ENCODE measurements at regions not wholly inside any gene's neighbourhood (a gene's known extent, or its start where the extent isn't known, plus 50 kb on each side); places are given as distances from the start of the nearest gene placed in this dataset.

- no peak for TF ChIP-seq CTCF (IDR thresholded peaks at IDR 0.05; ENCODE audit: borderline replicate concordance)
- Histone ChIP-seq H3K4me1 (peaks cover 33% of the 10 kb centered on the region), H3K9me3 (replicated peaks) (no peaks in the 10 kb centered on the region), H3K27ac (replicated peaks) (peak overlapping the region; percentile 73), H3K27me3 (ENCODE audit: low read depth) (no peaks in the 10 kb centered on the region), H3K36me3 (no peaks in the 10 kb centered on the region), H3K4me3 (no peak overlapping the region)
- intact Hi-C loops (cut with micrococcal nuclease): no loop called here
- no peak for DNase-seq
Measured at GRCh38 chr1:234554218-234554697, 55.7 kb downstream of the IRF2BP2 start.

- H3K4me3 ChIP-seq: no peak overlapping the region
- TF ChIP-seq CTCF (IDR thresholded peaks at IDR 0.05; ENCODE audit: borderline replicate concordance): no peak
- intact Hi-C loops (cut with micrococcal nuclease): no loop called here
- no peaks in the 10 kb centered on the region for H3K36me3 ChIP-seq
- no peaks in the 10 kb centered on the region for H3K27me3 ChIP-seq (ENCODE audit: low read depth)
- H3K27ac ChIP-seq (replicated peaks): peak overlapping the region; percentile 73
- peaks cover 33% of the 10 kb centered on the region for H3K4me1 ChIP-seq
- H3K9me3 ChIP-seq (replicated peaks): no peaks in the 10 kb centered on the region
- no peak for DNase-seq
Measured at GRCh38 chr1:234553240-234554188, 56.5 kb downstream of the IRF2BP2 start.

- no peak for DNase-seq
- H3K4me1 ChIP-seq: peaks cover 42% of the 10 kb centered on the region
- no peak overlapping the region for H3K4me3 ChIP-seq
- H3K27ac ChIP-seq (replicated peaks): no peak overlapping the region
- no peaks in the 10 kb centered on the region for H3K27me3 ChIP-seq (ENCODE audit: low read depth)
- H3K9me3 ChIP-seq (replicated peaks): no peaks in the 10 kb centered on the region
- H3K36me3 ChIP-seq: no peaks in the 10 kb centered on the region
- no peak for TF ChIP-seq CTCF (IDR thresholded peaks at IDR 0.05; ENCODE audit: borderline replicate concordance)
- intact Hi-C loops (cut with micrococcal nuclease): no loop called here
Measured at GRCh38 chr1:234551032-234551378, 59.0 kb downstream of the IRF2BP2 start.

GRCh38 chr1:234550341-234551031 lies 59.5 kb downstream of the IRF2BP2 start:
- Histone ChIP-seq H3K27ac (replicated peaks) (no peak overlapping the region), H3K4me1 (peaks cover 47% of the 10 kb centered on the region), H3K36me3 (no peaks in the 10 kb centered on the region), H3K4me3 (no peak overlapping the region), H3K9me3 (replicated peaks) (no peaks in the 10 kb centered on the region), H3K27me3 (ENCODE audit: low read depth) (no peaks in the 10 kb centered on the region)
- intact Hi-C loops (cut with micrococcal nuclease): no loop called here
- no peak for DNase-seq
- no peak for TF ChIP-seq CTCF (IDR thresholded peaks at IDR 0.05; ENCODE audit: borderline replicate concordance)

- Histone ChIP-seq H3K4me3 (no peak overlapping the region), H3K4me1 (peaks cover 49% of the 10 kb centered on the region), H3K27me3 (ENCODE audit: low read depth) (no peaks in the 10 kb centered on the region), H3K9me3 (replicated peaks) (no peaks in the 10 kb centered on the region), H3K36me3 (no peaks in the 10 kb centered on the region), H3K27ac (replicated peaks) (no peak overlapping the region)
- no peak for TF ChIP-seq CTCF (IDR thresholded peaks at IDR 0.05; ENCODE audit: borderline replicate concordance)
- intact Hi-C loops (cut with micrococcal nuclease): no loop called here
- DNase-seq: no peak
Measured at GRCh38 chr1:234549447-234550021, 60.4 kb downstream of the IRF2BP2 start.

Data from left ventricle myocardium inferior (tissue), 1 donor.